Left lung (tissue), 4 donors: ENCODE measurements at regions not wholly inside any gene's neighbourhood (a gene's known extent, or its start where the extent isn't known, plus 50 kb on each side); places are given as distances from the start of the nearest gene placed in this dataset.

Source experiments
- ATAC-seq: fragments of 200-7000 bp; cut with Tn5 transposase; one replicate; pipeline ENCODE4 v1.9.1; 2020; ENCODE audit warnings: moderate library complexity
- DNase-seq, 4 donors: peaks; one replicate each; pipeline ENCODE4 v3.0.0-alpha.2; 2013 to 2020
- H3K27ac ChIP-seq, 2 donors: fragments of 200-600 bp; sonication (generic) in 1 of 2; one replicate each; pipeline versions ENCODE4 v1.5.0 to v1.8.0; 2020 to 2021
- H3K27me3 ChIP-seq, 2 donors: fragments of 200-600 bp; sonication (generic) in 1 of 2; one replicate each; pipeline versions ENCODE4 v1.5.0 to v1.8.0; 2020 to 2021
- H3K36me3 ChIP-seq, 2 donors: fragments of 200-600 bp; sonication (generic) in 1 of 2; one replicate each; pipeline versions ENCODE4 v1.5.0 to v1.8.0; 2020 to 2021
- H3K4me1 ChIP-seq, 2 donors: fragments of 200-600 bp; one replicate each; pipeline ENCODE4 v1.8.0; 2021
- H3K4me3 ChIP-seq, 2 donors: fragments of 200-600 bp; sonication (generic) in 1 of 2; one replicate each; pipeline versions ENCODE4 v1.5.0 to v1.8.0; 2020 to 2021; ENCODE audit warnings: mild to moderate bottlenecking in 1 of 2
- H3K9me3 ChIP-seq, 2 donors: fragments of 200-600 bp; sonication (generic) in 1 of 2; one replicate each; pipeline versions ENCODE4 v1.5.0 to v1.8.0; 2020 to 2021
- CTCF ChIP-seq, 2 donors: fragments of 200-600 bp; sonication (generic) in 1 of 2; IDR thresholded peaks; one replicate each; pipeline versions ENCODE4 v1.5.0 to v1.8.0; 2021; ENCODE audit warnings: antibody characterized with exemption in 2 of 2
- intact Hi-C, 2 donors: fragments of 100-400 bp; cut with DNase I; formaldehyde crosslinking; loops; one replicate each; pipeline versions ENCODE4 v1.11.2 to v1.14.2; 2022
- donor health status: DM: no; HTN: yes; CAD: no.
- donor health status: DM: no; HTN: no; CAD: no.

GRCh38 chr5:125575891-125576505 is 829.6 kb upstream of the ZNF608 start:
- ATAC-seq (no peak), DNase-seq (no peak)
- Histone ChIP-seq H3K27ac (no peak overlapping the region), H3K4me3 (no peak overlapping the region), H3K36me3 (no peaks in the 10 kb centered on the region), H3K9me3 (peaks cover 0 to 3% of the 10 kb centered on the region in 2 donors), H3K4me1 (no peaks in the 10 kb centered on the region), H3K27me3 (no peaks in the 10 kb centered on the region)
- no peak for TF ChIP-seq CTCF (IDR thresholded peaks at IDR 0.05)
- intact Hi-C loops: no loop called here

- no peak for TF ChIP-seq CTCF (IDR thresholded peaks at IDR 0.05)
- H3K9me3 ChIP-seq: peaks cover 0 to 3% of the 10 kb centered on the region in 2 donors
- no peaks in the 10 kb centered on the region for H3K36me3 ChIP-seq
- no peak for DNase-seq
- no peaks in the 10 kb centered on the region for H3K4me1 ChIP-seq
- no peak overlapping the region for H3K4me3 ChIP-seq
- no peak for ATAC-seq
- H3K27me3 ChIP-seq: no peaks in the 10 kb centered on the region
- intact Hi-C loops: no loop called here
- no peak overlapping the region for H3K27ac ChIP-seq
Observed at GRCh38 chr5:125576822-125577221, 830.4 kb upstream of the ZNF608 start.

DNA sequence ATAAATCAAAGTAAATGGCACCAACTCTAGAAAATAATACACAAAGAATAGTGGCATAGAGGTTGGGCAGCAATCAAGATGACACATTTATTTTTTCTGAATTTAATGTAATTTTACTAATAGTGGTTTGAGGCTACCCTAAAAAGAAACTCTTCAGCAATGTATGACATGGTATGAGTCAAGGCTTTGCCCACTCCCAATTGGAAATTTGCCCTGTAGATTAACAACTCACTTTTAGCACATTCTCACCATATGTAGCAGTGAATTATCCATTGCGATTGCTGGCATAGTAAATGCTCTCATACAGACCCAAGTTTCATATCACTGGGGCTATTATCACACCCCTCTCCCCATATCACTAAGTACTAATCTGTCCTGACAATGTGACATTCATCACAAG is 832.1 kb upstream of the ZNF608 start:
- H3K27ac ChIP-seq: no peak overlapping the region
- no peak for DNase-seq
- no peaks in the 10 kb centered on the region for H3K9me3 ChIP-seq
- intact Hi-C loops: no loop called here
- ATAC-seq: no peak
- no peak overlapping the region for H3K4me3 ChIP-seq
- no peak for TF ChIP-seq CTCF (IDR thresholded peaks at IDR 0.05)
- H3K27me3 ChIP-seq: no peaks in the 10 kb centered on the region
- no peaks in the 10 kb centered on the region for H3K4me1 ChIP-seq
- no peaks in the 10 kb centered on the region for H3K36me3 ChIP-seq

- H3K27me3 ChIP-seq: no peaks in the 10 kb centered on the region
- no peaks in the 10 kb centered on the region for H3K4me1 ChIP-seq
- no peak for DNase-seq
- no peaks in the 10 kb centered on the region for H3K36me3 ChIP-seq
- no peaks in the 10 kb centered on the region for H3K9me3 ChIP-seq
- H3K4me3 ChIP-seq: no peak overlapping the region
- no peak for TF ChIP-seq CTCF (IDR thresholded peaks at IDR 0.05)
- intact Hi-C loops: no loop called here
- ATAC-seq: peak; percentile 56
- no peak overlapping the region for H3K27ac ChIP-seq
Observed at GRCh38 chr5:125579182-125579581, 832.7 kb upstream of the ZNF608 start.

DNA sequence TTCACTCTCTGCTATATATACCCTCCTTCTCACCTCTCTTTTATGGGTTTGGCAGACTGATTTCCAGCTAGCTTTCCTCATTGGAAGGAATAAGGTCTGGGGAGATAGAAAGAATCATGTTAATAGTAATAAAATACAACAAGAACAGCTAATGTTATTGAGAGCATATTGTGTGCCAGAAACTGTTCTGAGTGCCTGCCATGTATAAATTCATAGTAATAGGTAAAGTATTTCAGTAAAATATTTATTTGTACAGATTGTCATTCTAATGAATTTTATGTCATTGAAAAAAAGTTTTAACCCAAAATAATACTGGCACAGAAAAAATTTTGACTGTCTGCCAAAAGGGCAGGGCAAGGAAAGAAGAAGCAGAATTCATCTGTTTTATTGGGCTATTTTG is 834.9 kb upstream of the ZNF608 start:
- Histone ChIP-seq H3K27ac (no peak overlapping the region), H3K9me3 (no peaks in the 10 kb centered on the region), H3K27me3 (no peaks in the 10 kb centered on the region), H3K4me1 (no peaks in the 10 kb centered on the region), H3K36me3 (no peaks in the 10 kb centered on the region), H3K4me3 (no peak overlapping the region)
- no peak for ATAC-seq
- intact Hi-C loops: no loop called here
- no peak for TF ChIP-seq CTCF (IDR thresholded peaks at IDR 0.05)
- no peak for DNase-seq
